Right lobe of liver (tissue), 6 donors: ENCODE measurements at regions not wholly inside any gene's neighbourhood (a gene's known extent, or its start where the extent isn't known, plus 50 kb on each side); places are given as distances from the start of the nearest gene placed in this dataset.

ENCODE experiments used
- ATAC-seq, 4 donors: fragments of 200-7000 bp; cut with Tn5 transposase; one replicate each; pipeline ENCODE4 v1.9.1; 2020; ENCODE audit warnings: mild to moderate bottlenecking in 4 of 4, moderate library complexity in 4 of 4
- DNase-seq, 3 donors: peaks; one replicate each; pipeline ENCODE4 v3.0.0-alpha.2; 2020
- H3K27ac ChIP-seq, 3 donors: fragments of 200-600 bp; one replicate each; pipeline ENCODE4 v1.8.0; 2022
- H3K27me3 ChIP-seq, 2 donors: fragments of 200-600 bp; one replicate each; pipeline ENCODE4 v1.8.0; 2022
- H3K36me3 ChIP-seq, 4 donors: fragments of 200-600 bp; sonication (generic) in 1 of 4; one replicate each; pipeline versions ENCODE4 v1.5.1 to v1.8.0; 2017 to 2022; ENCODE audit warnings: control low read depth in 1 of 4
- H3K4me1 ChIP-seq, 4 donors: fragments of 200-600 bp; sonication (generic) in 1 of 4; one replicate each; pipeline versions ENCODE4 v1.5.1 to v1.8.0; 2017 to 2022; ENCODE audit warnings: control low read depth in 1 of 4
- H3K4me3 ChIP-seq, 3 donors: fragments of 200-600 bp; one replicate each; pipeline ENCODE4 v1.8.0; 2022
- H3K9me3 ChIP-seq, 4 donors: fragments of 200-600 bp; sonication (generic) in 1 of 4; one replicate each; pipeline versions ENCODE4 v1.5.1 to v1.8.0; 2017 to 2022; ENCODE audit warnings: control low read depth in 1 of 4
- CTCF ChIP-seq, 4 donors: fragments of 200-600 bp in 3 of 4; fragments of 450-650 bp in 1 of 4; IDR thresholded peaks; one replicate each; pipeline versions ENCODE4 v1.5.1 to v1.8.0; 2016 to 2022; ENCODE audit warnings: antibody characterized with exemption in 4 of 4, mild to moderate bottlenecking in 2 of 4
- POLR2A ChIP-seq: fragments of 450-650 bp; IDR thresholded peaks from one replicate; pipeline ENCODE4 v1.6.1; 2017; ENCODE audit warnings: antibody characterized with exemption, mild to moderate bottlenecking
- WGBS: methylation state at CpG from one replicate; pipeline ENCODE4 v1.1.6; 2018; ENCODE audit warnings: low coverage, low lambda C conversion rate; ENCODE audit not compliant: insufficient coverage; ENCODE audit errors: missing lambda C conversion rate; 5-methylcytosine and 5-hydroxymethylcytosine counted together
- intact Hi-C, 2 donors: fragments of 100-400 bp; cut with DNase I; formaldehyde crosslinking; loops; one replicate each; pipeline versions ENCODE4 v1.11.2 to v1.14.1; 2022
- donor health status: DM: no; HTN: yes; CAD: no.
- donor health status: DM: no; HTN: no; CAD: no.
- donor health status: DM: no; HTN: no; CAD: no.
- donor health status: DM: no; HTN: yes; CAD: no.
- donor health status: DM: no; HTN: yes; CAD: no.

- Histone ChIP-seq H3K36me3 (no peaks in the 10 kb centered on the region), H3K4me3 (no peak overlapping the region), H3K4me1 (peaks cover 0 to 6% (median 0%) of the 10 kb centered on the region in 4 donors), H3K27me3 (no peaks in the 10 kb centered on the region), H3K9me3 (no peaks in the 10 kb centered on the region), H3K27ac (no peak overlapping the region)
- intact Hi-C loops = no loop called here
- no peak for DNase-seq
- TF ChIP-seq CTCF (IDR thresholded peaks at IDR 0.05) (no peak), POLR2A (no peak)
- no peak for ATAC-seq
- 57% methylated on average over 3 of the region's 3 CpGs for WGBS
These were observed 188.8 kb downstream of the KLF12 start for GRCh38 chr13:73945382-73945781.

- Histone ChIP-seq H3K4me1 (peaks cover 0 to 6% (median 0%) of the 10 kb centered on the region in 4 donors), H3K36me3 (no peaks in the 10 kb centered on the region), H3K27ac (no peak overlapping the region), H3K4me3 (no peak overlapping the region), H3K27me3 (no peaks in the 10 kb centered on the region), H3K9me3 (no peaks in the 10 kb centered on the region)
- no peak for TF ChIP-seq POLR2A
- no peak for ATAC-seq
- WGBS = 78% methylated on average over 1 of the region's 1 CpG
- intact Hi-C loops = no loop called here
- DNase-seq = no peak
These were observed 190.3 kb downstream of the KLF12 start for GRCh38 chr13:73943965-73944233.

GRCh38 chr13:73943137-73943964, 190.9 kb downstream of the KLF12 start:
- ATAC-seq (no peak), DNase-seq (no peak)
- Histone ChIP-seq H3K4me3 (no peak overlapping the region), H3K27me3 (no peaks in the 10 kb centered on the region), H3K27ac (no peak overlapping the region), H3K4me1 (peaks cover 0 to 6% (median 0%) of the 10 kb centered on the region in 4 donors), H3K9me3 (no peaks in the 10 kb centered on the region), H3K36me3 (no peaks in the 10 kb centered on the region)
- WGBS = 76% methylated on average over 3 of the region's 4 CpGs
- TF ChIP-seq POLR2A = no peak
- no peak for TF ChIP-seq CTCF (IDR thresholded peaks at IDR 0.05)
- intact Hi-C loops = no loop called here

- intact Hi-C loops = no loop called here
- no peak overlapping the region for H3K4me3 ChIP-seq
- no peak for TF ChIP-seq POLR2A
- TF ChIP-seq CTCF (IDR thresholded peaks at IDR 0.05) = no peak
- H3K9me3 ChIP-seq = no peaks in the 10 kb centered on the region
- H3K36me3 ChIP-seq = no peaks in the 10 kb centered on the region
- DNase-seq (no peak), ATAC-seq (peak in 3 of 4 donors; percentile 43 to 64 (median 61))
- H3K4me1 ChIP-seq = peaks cover 0 to 6% (median 0%) of the 10 kb centered on the region in 4 donors
- H3K27ac ChIP-seq = no peak overlapping the region
- no peaks in the 10 kb centered on the region for H3K27me3 ChIP-seq
- WGBS = 53% methylated on average over 1 of the region's 1 CpG
These were observed 192.5 kb downstream of the KLF12 start for GRCh38 chr13:73941752-73942151.

- no peak overlapping the region for H3K27ac ChIP-seq
- no peaks in the 10 kb centered on the region for H3K9me3 ChIP-seq
- no peak for TF ChIP-seq CTCF (IDR thresholded peaks at IDR 0.05)
- no peak for TF ChIP-seq POLR2A
- no peak overlapping the region for H3K4me3 ChIP-seq
- ATAC-seq = no peak
- 79% methylated on average over 7 of the region's 7 CpGs for WGBS
- no peak for DNase-seq
- H3K27me3 ChIP-seq = no peaks in the 10 kb centered on the region
- intact Hi-C loops = no loop called here
- no peaks in the 10 kb centered on the region for H3K36me3 ChIP-seq
- H3K4me1 ChIP-seq = peaks cover 0 to 6% (median 0%) of the 10 kb centered on the region in 4 donors
These were observed 194.1 kb downstream of the KLF12 start for GRCh38 chr13:73940098-73940497.
